GM12878 (cell line): ENCODE measurements at regions not wholly inside any gene's neighbourhood (a gene's known extent, or its start where the extent isn't known, plus 50 kb on each side); places are given as distances from the start of the nearest gene placed in this dataset.

ENCODE experiments used
- ATAC-seq: fragments of 200-7000 bp; cut with Tn5 transposase; 3 replicates; pipeline ENCODE4 v1.9.1; 2020; ENCODE audit warnings: mild to moderate bottlenecking, moderate library complexity
- BruUV-seq: library from RNA; stranded (reverse); fragments of 400-500 nt; replicated peaks from 2 replicates; lab custom pipeline; 2021; lab: Mats Ljungman, UMichigan
- CTCF ChIA-PET: fragments of 300-600 bp; sonication (Branson Sonifier 250); formaldehyde crosslinking; extraction: SDS; loops from one replicate; lab custom pipeline; 2021; ENCODE audit warnings: inconsistent platforms; lab: Yijun Ruan, JAX
- POLR2A ChIA-PET: fragments of 350-600 bp; formaldehyde crosslinking; extraction: SDS; loops from one replicate; lab custom pipeline; 2021; ENCODE audit warnings: inconsistent platforms; lab: Charles Lee
- RAD21 ChIA-PET: fragments of 300-600 bp; sonication (Branson Sonifier 250); formaldehyde crosslinking; loops from one replicate; lab custom pipeline; 2023; ENCODE audit warnings: antibody characterized with exemption; ENCODE audit not compliant: unreplicated experiment; lab: Charles Lee
- SMC1A ChIA-PET: fragments of 300-600 bp; sonication (Branson Sonifier 250); formaldehyde crosslinking; loops from one replicate; lab custom pipeline; 2023; ENCODE audit not compliant: unreplicated experiment, uncharacterized antibody; lab: Charles Lee
- DNase-seq: peaks from one replicate; pipeline ENCODE4 v3.0.0-alpha.2; 2011; ENCODE audit warnings: low read depth, low spot score
- FAIRE-seq: peaks from 3 replicates; lab custom pipeline; 2011; peaks lifted over from hg19 to GRCh38; lab: Jason Lieb, UNC
- H2AFZ ChIP-seq: 2 replicates; pipeline ENCODE4 v1.6.0; 2011; ENCODE audit warnings: low read depth, low read length, control low read depth; ENCODE audit not compliant: control insufficient read depth
- H3K27ac ChIP-seq: 2 replicates; pipeline ENCODE4 v1.5.1; 2011; ENCODE audit warnings: control low read depth; ENCODE audit not compliant: control insufficient read depth, insufficient read depth
- H3K27me3 ChIP-seq, 2 experiments: replicated peaks in 1 of 2; 2 replicates each; pipeline versions ENCODE4 v1.6.0 to v1.6.1; 2011; ENCODE audit warnings: low read length in 1 of 2; ENCODE audit not compliant: control insufficient read depth in 2 of 2, insufficient read depth in 2 of 2
- H3K36me3 ChIP-seq, 2 experiments: 2 replicates each; pipeline ENCODE4 v1.5.1; 2011; ENCODE audit warnings: low read length in 1 of 2; ENCODE audit not compliant: control insufficient read depth in 2 of 2, insufficient read depth in 2 of 2
- H3K4me1 ChIP-seq: 2 replicates; pipeline ENCODE4 v1.6.1; 2011; ENCODE audit warnings: mild to moderate bottlenecking, low read length, moderate library complexity, mixed read lengths; ENCODE audit not compliant: control insufficient read depth, insufficient read depth
- H3K4me2 ChIP-seq: 2 replicates; pipeline ENCODE4 v1.6.0; 2011; ENCODE audit warnings: control low read depth; ENCODE audit not compliant: control insufficient read depth, insufficient read depth
- H3K4me3 ChIP-seq: fragments of 200-600 bp; sonication (generic); 2 replicates; pipeline ENCODE4 v1.5.1; 2016
- H3K79me2 ChIP-seq: 2 replicates; pipeline ENCODE4 v1.6.0; 2011; ENCODE audit warnings: low read length; ENCODE audit not compliant: control insufficient read depth, insufficient read depth
- H3K9ac ChIP-seq: 2 replicates; pipeline ENCODE4 v1.8.0; 2011; ENCODE audit warnings: low read length, control low read depth, mixed read lengths; ENCODE audit not compliant: control insufficient read depth, insufficient read depth
- H3K9me3 ChIP-seq: replicated peaks from 3 replicates; pipeline ENCODE4 v1.5.1; 2011; ENCODE audit warnings: mild to moderate bottlenecking, low read length; ENCODE audit not compliant: control insufficient read depth, insufficient read depth
- H4K20me1 ChIP-seq: 2 replicates; pipeline ENCODE4 v1.6.0; 2011; ENCODE audit not compliant: control insufficient read depth, insufficient read depth
- MTA2 ChIP-seq: fragments of 450-650 bp; IDR thresholded peaks from 2 replicates; pipeline ENCODE4 v1.6.1; 2016; ENCODE audit warnings: low read depth, mild to moderate bottlenecking, moderate library complexity
- NRF1 ChIP-seq: conservative IDR thresholded peaks from 2 replicates; pipeline ENCODE4 v1.6.1; 2011; ENCODE audit warnings: mild to moderate bottlenecking, low read depth, low read length, improper control_type of control experiment
- SRF ChIP-seq, 2 experiments: IDR thresholded peaks; 2 replicates each; pipeline ENCODE4 v1.6.1; 2011; ENCODE audit warnings: low read depth in 2 of 2, low read length in 2 of 2, mild to moderate bottlenecking in 1 of 2, moderate library complexity in 1 of 2
- YY1 ChIP-seq: IDR thresholded peaks from 2 replicates; pipeline ENCODE4 v1.6.1; 2011; ENCODE audit warnings: low read depth, mild to moderate bottlenecking, low read length
- WGBS: methylation state at CpG from one replicate; pipeline ENCODE4 v1.1.6; 2016; ENCODE audit warnings: low lambda C conversion rate; ENCODE audit not compliant: insufficient replicate concordance, insufficient coverage; ENCODE audit errors: missing lambda C conversion rate; 5-methylcytosine and 5-hydroxymethylcytosine counted together
- in situ Hi-C: fragments of 300-500 bp; cut with MboI; formaldehyde crosslinking; loops from 9 replicates; pipeline ENCODE4 v1.14.3; 2018; ENCODE audit warnings: mixed read lengths
- intact Hi-C: fragments of 100-400 bp; cut with micrococcal nuclease; formaldehyde crosslinking; loops from one replicate; pipeline ENCODE4 v1.14.2; 2022; ENCODE audit not compliant: unreplicated experiment
- TF ChIP-seq, protein P1 (sequence below): fragments of 450-650 bp; IDR thresholded peaks from 2 replicates; pipeline ENCODE4 v1.6.1; 2018; ENCODE audit warnings: mild to moderate bottlenecking, low read depth, moderate library complexity; ENCODE audit not compliant: partially characterized antibody
- TF ChIP-seq, protein P2 (sequence below): IDR thresholded peaks from 2 replicates; pipeline ENCODE4 v1.6.1; 2012; ENCODE audit warnings: low read depth, low read length, improper control_type of control experiment
- TF ChIP-seq, protein P3 (sequence below): fragments of 450-650 bp; IDR thresholded peaks from 2 replicates; pipeline ENCODE4 v1.6.1; 2017; ENCODE audit warnings: low read depth, mild to moderate bottlenecking, moderate library complexity

DNA sequence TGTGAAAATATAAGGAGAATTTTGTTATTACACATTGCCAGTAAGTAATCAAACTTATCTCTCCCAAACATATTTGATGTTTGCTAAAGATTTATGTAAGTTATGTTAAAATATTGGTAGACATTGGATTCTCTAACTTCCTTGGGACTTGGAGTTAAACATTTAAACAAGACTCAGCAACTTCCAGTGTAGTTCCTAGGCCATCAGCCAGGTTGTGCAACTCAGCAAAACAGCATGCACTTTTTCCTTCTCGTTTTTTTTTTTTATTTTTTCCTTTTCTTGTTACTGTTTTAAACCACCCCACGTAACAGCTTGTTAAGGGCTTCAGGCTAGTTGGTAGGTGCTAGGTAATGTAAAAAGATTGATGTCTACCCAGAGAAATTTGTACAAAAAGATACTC lies 510.4 kb downstream of the ANKRD50 start:
- Histone ChIP-seq H3K4me3 (no peak overlapping the region), H4K20me1 (no peaks in the 10 kb centered on the region), H3K4me1 (no peaks in the 10 kb centered on the region), H3K27ac (no peak overlapping the region), H3K9me3 (no peaks in the 10 kb centered on the region), H3K4me2 (no peak overlapping the region), H3K9ac (no peak overlapping the region), H3K79me2 (no peaks in the 10 kb centered on the region), H3K36me3 (no peaks in the 10 kb centered on the region), H3K27me3 (no peaks in the 10 kb centered on the region), H2AFZ (no peak overlapping the region)
- SMC1A ChIA-PET = no interaction called here
- DNase-seq (no peak), ATAC-seq (no peak), FAIRE-seq (no peak)
- intact Hi-C loops (no loop called here), in situ Hi-C loops (no loop called here)
- RAD21 ChIA-PET = no interaction called here
- no TSS peak for BruUV-seq
- 0% methylated on average over 2 of the region's 2 CpGs for WGBS
- CTCF ChIA-PET = no interaction called here
- POLR2A ChIA-PET = no interaction called here
- TF ChIP-seq YY1 (no peak), SRF (IDR thresholded peaks at IDR 0.05; ENCODE audit: low read depth in 2 of 2, low read length in 2 of 2) (no peak), NRF1 (no peak), MTA2 (no peak)
- TF ChIP-seq, protein P1, sequence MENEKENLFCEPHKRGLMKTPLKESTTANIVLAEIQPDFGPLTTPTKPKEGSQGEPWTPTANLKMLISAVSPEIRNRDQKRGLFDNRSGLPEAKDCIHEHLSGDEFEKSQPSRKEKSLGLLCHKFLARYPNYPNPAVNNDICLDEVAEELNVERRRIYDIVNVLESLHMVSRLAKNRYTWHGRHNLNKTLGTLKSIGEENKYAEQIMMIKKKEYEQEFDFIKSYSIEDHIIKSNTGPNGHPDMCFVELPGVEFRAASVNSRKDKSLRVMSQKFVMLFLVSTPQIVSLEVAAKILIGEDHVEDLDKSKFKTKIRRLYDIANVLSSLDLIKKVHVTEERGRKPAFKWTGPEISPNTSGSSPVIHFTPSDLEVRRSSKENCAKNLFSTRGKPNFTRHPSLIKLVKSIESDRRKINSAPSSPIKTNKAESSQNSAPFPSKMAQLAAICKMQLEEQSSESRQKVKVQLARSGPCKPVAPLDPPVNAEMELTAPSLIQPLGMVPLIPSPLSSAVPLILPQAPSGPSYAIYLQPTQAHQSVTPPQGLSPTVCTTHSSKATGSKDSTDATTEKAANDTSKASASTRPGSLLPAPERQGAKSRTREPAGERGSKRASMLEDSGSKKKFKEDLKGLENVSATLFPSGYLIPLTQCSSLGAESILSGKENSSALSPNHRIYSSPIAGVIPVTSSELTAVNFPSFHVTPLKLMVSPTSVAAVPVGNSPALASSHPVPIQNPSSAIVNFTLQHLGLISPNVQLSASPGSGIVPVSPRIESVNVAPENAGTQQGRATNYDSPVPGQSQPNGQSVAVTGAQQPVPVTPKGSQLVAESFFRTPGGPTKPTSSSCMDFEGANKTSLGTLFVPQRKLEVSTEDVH = no peak
- TF ChIP-seq, protein P2, sequence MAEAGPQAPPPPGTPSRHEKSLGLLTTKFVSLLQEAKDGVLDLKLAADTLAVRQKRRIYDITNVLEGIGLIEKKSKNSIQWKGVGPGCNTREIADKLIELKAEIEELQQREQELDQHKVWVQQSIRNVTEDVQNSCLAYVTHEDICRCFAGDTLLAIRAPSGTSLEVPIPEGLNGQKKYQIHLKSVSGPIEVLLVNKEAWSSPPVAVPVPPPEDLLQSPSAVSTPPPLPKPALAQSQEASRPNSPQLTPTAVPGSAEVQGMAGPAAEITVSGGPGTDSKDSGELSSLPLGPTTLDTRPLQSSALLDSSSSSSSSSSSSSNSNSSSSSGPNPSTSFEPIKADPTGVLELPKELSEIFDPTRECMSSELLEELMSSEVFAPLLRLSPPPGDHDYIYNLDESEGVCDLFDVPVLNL = no peak
- TF ChIP-seq, protein P3, sequence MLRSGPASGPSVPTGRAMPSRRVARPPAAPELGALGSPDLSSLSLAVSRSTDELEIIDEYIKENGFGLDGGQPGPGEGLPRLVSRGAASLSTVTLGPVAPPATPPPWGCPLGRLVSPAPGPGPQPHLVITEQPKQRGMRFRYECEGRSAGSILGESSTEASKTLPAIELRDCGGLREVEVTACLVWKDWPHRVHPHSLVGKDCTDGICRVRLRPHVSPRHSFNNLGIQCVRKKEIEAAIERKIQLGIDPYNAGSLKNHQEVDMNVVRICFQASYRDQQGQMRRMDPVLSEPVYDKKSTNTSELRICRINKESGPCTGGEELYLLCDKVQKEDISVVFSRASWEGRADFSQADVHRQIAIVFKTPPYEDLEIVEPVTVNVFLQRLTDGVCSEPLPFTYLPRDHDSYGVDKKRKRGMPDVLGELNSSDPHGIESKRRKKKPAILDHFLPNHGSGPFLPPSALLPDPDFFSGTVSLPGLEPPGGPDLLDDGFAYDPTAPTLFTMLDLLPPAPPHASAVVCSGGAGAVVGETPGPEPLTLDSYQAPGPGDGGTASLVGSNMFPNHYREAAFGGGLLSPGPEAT = no peak
